ENCODE measurements at regions not wholly inside any gene's neighbourhood (a gene's known extent, or its start where the extent isn't known, plus 50 kb on each side); places are given as distances from the start of the nearest gene placed in this dataset.

- Mint-ChIP-seq H3K36me3 (ENCODE audit: low read depth, unreplicated experiment) (peaks cover 12% of the 10 kb centered on the region), H3K27me3 (ENCODE audit: low read depth, unreplicated experiment) (no peaks in the 10 kb centered on the region), H3K4me1 (ENCODE audit: low read depth, unreplicated experiment) (peaks cover 17% of the 10 kb centered on the region), H3K9me3 (ENCODE audit: unreplicated experiment) (peaks cover 3% of the 10 kb centered on the region), H3K27ac (ENCODE audit: unreplicated experiment) (no peak overlapping the region), H3K4me3 (ENCODE audit: unreplicated experiment) (no peak overlapping the region)
- H3K4me2 ChIP-seq (ENCODE audit: low read length): no peak overlapping the region
- no peaks in the 10 kb centered on the region for H3K36me3 ChIP-seq (ENCODE audit: insufficient read depth, low read length)
- H3K9me3 ChIP-seq (ENCODE audit: insufficient read depth, low read depth, low read length): no peaks in the 10 kb centered on the region
- DNase-seq (ENCODE audit: low read depth): no peak
- no peaks in the 10 kb centered on the region for H3K27me3 ChIP-seq (ENCODE audit: insufficient read depth, low read length)
- no peak overlapping the region for H3K4me3 ChIP-seq (ENCODE audit: insufficient read depth, low read depth, low read length)
- FAIRE-seq: no peak
- no peaks in the 10 kb centered on the region for H3K79me2 ChIP-seq (ENCODE audit: insufficient read depth, low read length)
- peaks cover 11% of the 10 kb centered on the region for H3K4me1 ChIP-seq (ENCODE audit: insufficient read depth, low read length)
- TF ChIP-seq CTCF (IDR thresholded peaks at IDR 0.05; ENCODE audit: insufficient read depth, low read depth, low read length) (no peak), EZH2 (IDR thresholded peaks at IDR 0.05; ENCODE audit: insufficient read depth, low read length) (no peak)
- no peak overlapping the region for H3K9ac ChIP-seq (ENCODE audit: low read length)
- no peaks in the 10 kb centered on the region for H4K20me1 ChIP-seq (ENCODE audit: insufficient read depth, low read length)
- no peak overlapping the region for H3K27ac ChIP-seq (ENCODE audit: low read depth, low read length)
- H2AFZ ChIP-seq (ENCODE audit: low read depth, low read length): no peak overlapping the region
These were observed 82.2 kb upstream of the NAA20 start for GRCh38 chr20:19934792-19935491.

GRCh38 chr20:19935842-19936241, 81.3 kb upstream of the NAA20 start:
- no peaks in the 10 kb centered on the region for H4K20me1 ChIP-seq (ENCODE audit: insufficient read depth, low read length)
- DNase-seq (ENCODE audit: low read depth) (no peak), FAIRE-seq (no peak)
- Mint-ChIP-seq H3K9me3 (ENCODE audit: unreplicated experiment) (peaks cover 3% of the 10 kb centered on the region), H3K4me1 (ENCODE audit: low read depth, unreplicated experiment) (peaks cover 26% of the 10 kb centered on the region), H3K4me3 (ENCODE audit: unreplicated experiment) (no peak overlapping the region), H3K27me3 (ENCODE audit: low read depth, unreplicated experiment) (no peaks in the 10 kb centered on the region), H3K36me3 (ENCODE audit: low read depth, unreplicated experiment) (peaks cover 17% of the 10 kb centered on the region), H3K27ac (ENCODE audit: unreplicated experiment) (no peak overlapping the region)
- H3K27ac ChIP-seq (ENCODE audit: low read depth, low read length): no peak overlapping the region
- H3K79me2 ChIP-seq (ENCODE audit: insufficient read depth, low read length): no peaks in the 10 kb centered on the region
- H3K27me3 ChIP-seq (ENCODE audit: insufficient read depth, low read length): no peaks in the 10 kb centered on the region
- H3K4me1 ChIP-seq (ENCODE audit: insufficient read depth, low read length): peaks cover 11% of the 10 kb centered on the region
- H3K9me3 ChIP-seq (ENCODE audit: insufficient read depth, low read depth, low read length): no peaks in the 10 kb centered on the region
- no peak overlapping the region for H3K4me2 ChIP-seq (ENCODE audit: low read length)
- no peak overlapping the region for H3K9ac ChIP-seq (ENCODE audit: low read length)
- H3K36me3 ChIP-seq (ENCODE audit: insufficient read depth, low read length): no peaks in the 10 kb centered on the region
- TF ChIP-seq CTCF (IDR thresholded peaks at IDR 0.05; ENCODE audit: insufficient read depth, low read depth, low read length) (no peak), EZH2 (IDR thresholded peaks at IDR 0.05; ENCODE audit: insufficient read depth, low read length) (no peak)
- no peak overlapping the region for H2AFZ ChIP-seq (ENCODE audit: low read depth, low read length)
- no peak overlapping the region for H3K4me3 ChIP-seq (ENCODE audit: insufficient read depth, low read depth, low read length)

GRCh38 chr20:19936466-19937200, 80.5 kb upstream of the NAA20 start:
- H3K4me3 Mint-ChIP-seq (ENCODE audit: unreplicated experiment): no peak overlapping the region

More at GRCh38 chr20:19936466-19937200, 80.5 kb upstream of the NAA20 start:
- no peak for FAIRE-seq
- Histone ChIP-seq H4K20me1 (ENCODE audit: insufficient read depth, low read length) (no peaks in the 10 kb centered on the region), H3K9ac (ENCODE audit: low read length) (no peak overlapping the region), H2AFZ (ENCODE audit: low read depth, low read length) (no peak overlapping the region), H3K4me1 (ENCODE audit: insufficient read depth, low read length) (peaks cover 11% of the 10 kb centered on the region), H3K4me2 (ENCODE audit: low read length) (no peak overlapping the region), H3K79me2 (ENCODE audit: insufficient read depth, low read length) (no peaks in the 10 kb centered on the region), H3K4me3 (ENCODE audit: insufficient read depth, low read depth, low read length) (no peak overlapping the region), H3K27me3 (ENCODE audit: insufficient read depth, low read length) (no peaks in the 10 kb centered on the region), H3K36me3 (ENCODE audit: insufficient read depth, low read length) (no peaks in the 10 kb centered on the region), H3K27ac (ENCODE audit: low read depth, low read length) (no peak overlapping the region), H3K9me3 (ENCODE audit: insufficient read depth, low read depth, low read length) (no peaks in the 10 kb centered on the region)
- TF ChIP-seq CTCF (IDR thresholded peaks at IDR 0.05; ENCODE audit: insufficient read depth, low read depth, low read length): no peak
- TF ChIP-seq EZH2 (IDR thresholded peaks at IDR 0.05; ENCODE audit: insufficient read depth, low read length): no peak
- no peak overlapping the region for H3K27ac Mint-ChIP-seq (ENCODE audit: unreplicated experiment)
- DNase-seq (ENCODE audit: low read depth): no peak
- H3K27me3 Mint-ChIP-seq (ENCODE audit: low read depth, unreplicated experiment): no peaks in the 10 kb centered on the region
- H3K36me3 Mint-ChIP-seq (ENCODE audit: low read depth, unreplicated experiment): peaks cover 17% of the 10 kb centered on the region
- peaks cover 3% of the 10 kb centered on the region for H3K9me3 Mint-ChIP-seq (ENCODE audit: unreplicated experiment)
- H3K4me1 Mint-ChIP-seq (ENCODE audit: low read depth, unreplicated experiment): peaks cover 31% of the 10 kb centered on the region
